ENCODE measurements at regions not wholly inside any gene's neighbourhood (a gene's known extent, or its start where the extent isn't known, plus 50 kb on each side); places are given as distances from the start of the nearest gene placed in this dataset.
A peak's percentile ranks its signal among the peaks of the same experiment; 100 is the strongest.

- no peak for DNase-seq
Observed at GRCh38 chrX:9195199-9195880, 161.4 kb upstream of the FAM9B start.

GRCh38 chrX:9196961-9197640 is 163.2 kb upstream of the FAM9B start:
- no peak for DNase-seq

- DNase-seq = no peak
Observed at GRCh38 chrX:9204560-9204959, 170.6 kb upstream of the FAM9B start.

- no peak for DNase-seq
Observed at GRCh38 chrX:9205599-9206223, 171.8 kb upstream of the FAM9B start.

- DNase-seq = peak in 1 of 56 donors; percentile 1
Observed at GRCh38 chrX:9207142-9207541, 173.2 kb upstream of the FAM9B start.

- no peak for DNase-seq
Observed at GRCh38 chrX:9211269-9211668, 177.3 kb upstream of the FAM9B start.

GRCh38 chrX:9221781-9222180 is 187.9 kb upstream of the FAM9B start:
- no peak for DNase-seq

- DNase-seq = no peak
Observed at GRCh38 chrX:9222299-9222698, 188.4 kb upstream of the FAM9B start.

- no peak for DNase-seq
Observed at GRCh38 chrX:9227276-9227675, 193.3 kb upstream of the FAM9B start.

GRCh38 chrX:9231491-9231890 is 197.6 kb upstream of the FAM9B start:
- DNase-seq = no peak

- DNase-seq = peak in 2 of 56 donors; percentile 1 to 2
Observed at GRCh38 chrX:9233141-9233540, 199.2 kb upstream of the FAM9B start.

- no peak for DNase-seq
Observed at GRCh38 chrX:9234315-9234714, 200.4 kb upstream of the FAM9B start.

GRCh38 chrX:9235722-9236121 is 201.8 kb upstream of the FAM9B start:
- DNase-seq = no peak

GRCh38 chrX:9240956-9241355 is 207.0 kb upstream of the FAM9B start:
- DNase-seq = no peak

GRCh38 chrX:9241427-9241826 is 207.5 kb upstream of the FAM9B start:
- no peak for DNase-seq

GRCh38 chrX:9249051-9249846 is 215.3 kb upstream of the FAM9B start:
- no peak for DNase-seq

GRCh38 chrX:9252182-9252581 is 212.7 kb upstream of the TBL1X start:
- DNase-seq = no peak

GRCh38 chrX:9253211-9253610 is 211.6 kb upstream of the TBL1X start:
- DNase-seq = no peak

- no peak for DNase-seq
Observed at GRCh38 chrX:9257718-9258420, 207.0 kb upstream of the TBL1X start.

GRCh38 chrX:9258421-9259104 is 206.3 kb upstream of the TBL1X start:
- DNase-seq = no peak

- DNase-seq = no peak
Observed at GRCh38 chrX:9260603-9261002, 204.3 kb upstream of the TBL1X start.
